OCI-LY7 (cell line): ENCODE measurements at regions not wholly inside any gene's neighbourhood (a gene's known extent, or its start where the extent isn't known, plus 50 kb on each side); places are given as distances from the start of the nearest gene placed in this dataset.

Experiments used
- BruUV-seq: library from RNA; stranded (reverse); fragments of 400-500 nt; replicated peaks from 2 replicates; lab custom pipeline; 2021; lab: Mats Ljungman, UMichigan
- CTCF ChIA-PET: fragments of 300-600 bp; sonication (Branson Sonifier 250); formaldehyde crosslinking; loops from one replicate; lab custom pipeline; 2022; ENCODE audit warnings: antibody characterized with exemption; ENCODE audit not compliant: unreplicated experiment; lab: Charles Lee
- POLR2A ChIA-PET: fragments of 300-600 bp; sonication (Branson Sonifier 250); formaldehyde crosslinking; loops from one replicate; lab custom pipeline; 2022; ENCODE audit warnings: antibody characterized with exemption; lab: Charles Lee
- DNase-seq: peaks from one replicate; pipeline ENCODE4 v3.0.0-alpha.2; 2015; ENCODE audit warnings: low spot score
- H2AFZ ChIP-seq: fragments of 200-600 bp; sonication (generic), shearing (Covaris generic); 2 replicates; pipeline ENCODE4 v1.6.1; 2014; ENCODE audit warnings: mild to moderate bottlenecking, antibody characterized with exemption, low read length, moderate library complexity
- H3K27ac ChIP-seq: fragments of 200-600 bp; sonication (generic); 2 replicates; pipeline ENCODE4 v1.5.1; 2014; ENCODE audit warnings: mixed run types, low read depth, mild to moderate bottlenecking, moderate library complexity, low read length, inconsistent platforms; ENCODE audit not compliant: poor library complexity, severe bottlenecking
- H3K36me3 ChIP-seq: fragments of 200-600 bp; sonication (generic); 2 replicates; pipeline ENCODE4 v1.6.1; 2014; ENCODE audit warnings: mild to moderate bottlenecking, antibody characterized with exemption, low read length, moderate library complexity, mixed read lengths; ENCODE audit not compliant: insufficient read depth
- H3K4me1 ChIP-seq: fragments of 200-600 bp; sonication (generic); 2 replicates; pipeline ENCODE4 v1.5.1; 2014; ENCODE audit warnings: mild to moderate bottlenecking, low read length; ENCODE audit not compliant: insufficient read depth, poor library complexity, severe bottlenecking
- H3K4me2 ChIP-seq: fragments of 200-600 bp; sonication (generic); 2 replicates; pipeline ENCODE4 v1.6.1; 2014; ENCODE audit warnings: mild to moderate bottlenecking, low read length
- H3K4me3 ChIP-seq: fragments of 200-600 bp; sonication (generic); 2 replicates; pipeline ENCODE4 v1.5.1; 2014; ENCODE audit warnings: mild to moderate bottlenecking, low read depth, low read length; ENCODE audit not compliant: poor library complexity, severe bottlenecking
- H3K79me2 ChIP-seq: fragments of 200-600 bp; sonication (generic); 2 replicates; pipeline ENCODE4 v1.6.1; 2016; ENCODE audit warnings: low read depth, mild to moderate bottlenecking, low read length, moderate library complexity, mixed read lengths; ENCODE audit not compliant: insufficient read depth
- H3K9me2 ChIP-seq: fragments of 200-600 bp; sonication (generic); 2 replicates; pipeline ENCODE4 v1.6.1; 2016; ENCODE audit warnings: mild to moderate bottlenecking, low read length, mixed read lengths; ENCODE audit not compliant: insufficient read depth
- H3K9me3 ChIP-seq: fragments of 200-600 bp; sonication (generic); 2 replicates; pipeline ENCODE4 v1.6.1; 2014; ENCODE audit warnings: mild to moderate bottlenecking, mixed run types, low read length, mixed read lengths
- H4K20me1 ChIP-seq: fragments of 200-600 bp; sonication (generic); 2 replicates; pipeline ENCODE4 v1.6.1; 2014; ENCODE audit warnings: mild to moderate bottlenecking, antibody characterized with exemption, low read length, moderate library complexity, mixed read lengths; ENCODE audit not compliant: insufficient read depth
- EZH2phosphoT487 ChIP-seq: fragments of 200-600 bp; sonication (generic); IDR thresholded peaks from 2 replicates; pipeline ENCODE4 v1.6.1; 2018; ENCODE audit warnings: low read depth, borderline replicate concordance, mild to moderate bottlenecking, mixed run types, antibody characterized with exemption, low read length, moderate library complexity, mixed read lengths
- intact Hi-C: fragments of 100-400 bp; cut with micrococcal nuclease; formaldehyde crosslinking; loops from one replicate; pipeline ENCODE4 v1.10.0; 2022; ENCODE audit not compliant: unreplicated experiment
- TF ChIP-seq, protein P1 (sequence below): fragments of 200-600 bp; sonication (generic); conservative IDR thresholded peaks from 2 replicates; pipeline ENCODE4 v1.5.1; 2014; ENCODE audit warnings: mild to moderate bottlenecking, antibody characterized with exemption, low read length, moderate library complexity, mixed read lengths

DNA sequence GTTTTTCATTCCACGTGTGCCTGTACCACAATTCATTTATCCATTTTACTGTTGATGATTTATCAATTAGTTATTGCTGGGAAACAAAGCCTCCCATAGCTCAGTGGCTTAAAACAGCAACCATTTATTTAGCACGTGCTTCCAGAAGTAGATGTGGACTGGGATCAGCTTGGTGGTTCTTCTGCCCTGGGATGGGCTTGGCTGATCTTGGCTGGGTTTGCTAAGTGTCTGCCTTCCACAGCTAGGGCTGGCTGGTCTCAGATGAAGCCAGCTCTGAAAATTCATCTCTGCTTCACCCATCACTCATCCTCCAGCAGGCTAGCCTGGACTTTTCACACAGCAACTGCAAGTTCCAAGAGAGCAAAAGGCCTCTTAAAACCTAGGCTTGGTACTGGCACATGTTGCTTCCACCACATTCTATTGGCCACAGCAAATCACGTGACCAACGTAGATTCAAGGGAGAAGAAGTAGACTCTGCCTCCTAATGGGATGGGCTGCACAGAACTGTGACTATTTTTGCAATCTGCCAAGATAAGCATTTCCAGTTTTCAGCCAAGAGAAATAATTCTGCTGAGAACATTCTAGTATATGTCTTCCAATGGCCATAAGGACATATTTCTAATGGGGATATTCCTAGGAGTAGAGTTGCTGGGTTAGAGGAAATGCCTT lies 124.9 kb downstream of the MN1 start:
- TF ChIP-seq, protein P1, sequence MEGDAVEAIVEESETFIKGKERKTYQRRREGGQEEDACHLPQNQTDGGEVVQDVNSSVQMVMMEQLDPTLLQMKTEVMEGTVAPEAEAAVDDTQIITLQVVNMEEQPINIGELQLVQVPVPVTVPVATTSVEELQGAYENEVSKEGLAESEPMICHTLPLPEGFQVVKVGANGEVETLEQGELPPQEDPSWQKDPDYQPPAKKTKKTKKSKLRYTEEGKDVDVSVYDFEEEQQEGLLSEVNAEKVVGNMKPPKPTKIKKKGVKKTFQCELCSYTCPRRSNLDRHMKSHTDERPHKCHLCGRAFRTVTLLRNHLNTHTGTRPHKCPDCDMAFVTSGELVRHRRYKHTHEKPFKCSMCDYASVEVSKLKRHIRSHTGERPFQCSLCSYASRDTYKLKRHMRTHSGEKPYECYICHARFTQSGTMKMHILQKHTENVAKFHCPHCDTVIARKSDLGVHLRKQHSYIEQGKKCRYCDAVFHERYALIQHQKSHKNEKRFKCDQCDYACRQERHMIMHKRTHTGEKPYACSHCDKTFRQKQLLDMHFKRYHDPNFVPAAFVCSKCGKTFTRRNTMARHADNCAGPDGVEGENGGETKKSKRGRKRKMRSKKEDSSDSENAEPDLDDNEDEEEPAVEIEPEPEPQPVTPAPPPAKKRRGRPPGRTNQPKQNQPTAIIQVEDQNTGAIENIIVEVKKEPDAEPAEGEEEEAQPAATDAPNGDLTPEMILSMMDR, result no peak
- no peak for TF ChIP-seq EZH2phosphoT487
- Histone ChIP-seq H3K9me2 (no peaks in the 10 kb centered on the region), H3K79me2 (no peaks in the 10 kb centered on the region), H3K4me2 (no peak overlapping the region), H3K36me3 (no peaks in the 10 kb centered on the region), H3K27ac (no peak overlapping the region), H3K4me1 (no peaks in the 10 kb centered on the region), H3K4me3 (no peak overlapping the region), H3K9me3 (no peaks in the 10 kb centered on the region), H4K20me1 (no peaks in the 10 kb centered on the region), H2AFZ (no peak overlapping the region)
- no TSS peak for BruUV-seq
- no peak for DNase-seq
- POLR2A ChIA-PET, result interaction anchor here (0.6 kb wide), 1 partner anchor 42 kb away, joined by 7 read pairs; no protein-coding TSS in a partner anchor
- intact Hi-C loops, result no loop called here
- CTCF ChIA-PET, result no interaction called here

DNA sequence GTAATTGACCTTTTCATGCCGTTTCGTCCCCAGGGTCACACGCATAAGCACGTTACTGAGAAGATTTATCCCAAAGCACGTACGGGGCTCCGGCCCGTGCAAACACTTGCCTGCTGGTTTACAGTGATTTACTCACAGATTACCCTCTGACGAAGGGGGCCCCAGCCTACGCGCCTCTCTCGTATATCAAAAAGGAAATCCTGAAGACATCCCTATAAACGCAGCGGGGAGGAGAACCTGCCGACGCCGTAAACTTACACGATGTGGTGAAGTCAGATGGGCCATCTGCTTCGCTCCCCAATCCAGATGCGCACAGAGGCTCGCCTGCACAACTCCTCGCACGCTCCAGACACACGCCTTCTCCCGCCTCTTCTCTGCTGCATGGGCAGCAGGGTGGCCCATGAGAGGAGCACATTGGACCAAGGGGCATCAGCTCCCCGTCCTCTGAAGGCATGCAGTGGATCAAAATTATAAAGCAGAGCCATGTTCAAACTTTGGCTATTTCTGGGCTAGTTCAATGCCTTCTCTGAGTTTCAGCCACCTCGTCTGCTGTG lies 123.6 kb downstream of the MN1 start:
- Histone ChIP-seq H2AFZ (no peak overlapping the region), H3K4me1 (no peaks in the 10 kb centered on the region)

More for the DNA sequence above, 123.6 kb downstream of the MN1 start:
- Histone ChIP-seq H3K9me2 (no peaks in the 10 kb centered on the region), H3K36me3 (no peaks in the 10 kb centered on the region), H3K79me2 (no peaks in the 10 kb centered on the region), H3K4me3 (no peak overlapping the region), H3K9me3 (no peaks in the 10 kb centered on the region), H3K27ac (no peak overlapping the region), H4K20me1 (no peaks in the 10 kb centered on the region), H3K4me2 (no peak overlapping the region)
- TF ChIP-seq EZH2phosphoT487, result no peak
- TF ChIP-seq, protein P1, result no peak
- no peak for DNase-seq
- ChIA-PET POLR2A (no interaction called here), CTCF (no interaction called here)
- no TSS peak for BruUV-seq
- intact Hi-C loops, result no loop called here
